ENCODE measurements at regions not wholly inside any gene's neighbourhood (a gene's known extent, or its start where the extent isn't known, plus 50 kb on each side); places are given as distances from the start of the nearest gene placed in this dataset.
"Not testable (repeated sequence)": the region's sequence is repeated elsewhere in the genome, so short reads cannot be mapped to it uniquely, and the experiment has no call there.

GRCh38 chr6:67717281-67717680 lies 917.8 kb upstream of the ADGRB3 start:
- no peak for DNase-seq

GRCh38 chr6:67706388-67706787 lies 928.7 kb upstream of the ADGRB3 start:
- no peak for DNase-seq

GRCh38 chr6:67698534-67698933 lies 936.5 kb upstream of the ADGRB3 start:
- DNase-seq, result no peak

GRCh38 chr6:67694127-67694526 lies 941.0 kb upstream of the ADGRB3 start:
- DNase-seq, result no peak

DNA sequence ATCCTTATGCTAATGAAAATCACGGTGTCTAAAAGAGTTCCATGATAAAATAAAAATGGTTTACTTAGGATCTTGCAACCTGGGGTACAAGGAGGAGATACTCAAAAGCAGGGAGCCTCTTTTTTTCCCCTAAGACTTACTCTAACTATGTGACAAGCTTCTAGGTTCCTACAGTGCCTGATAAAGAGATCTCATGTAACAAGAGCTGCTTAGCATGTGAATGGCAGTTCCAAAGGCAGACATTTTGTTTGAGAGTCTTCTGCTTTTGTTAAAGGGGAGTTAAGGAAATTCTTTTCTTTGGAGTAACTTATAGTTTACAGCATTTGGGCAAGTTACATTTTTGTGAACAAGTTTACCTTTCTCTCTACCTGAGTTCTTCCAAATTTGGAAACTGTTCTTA lies 945.8 kb upstream of the ADGRB3 start:
- no peak for DNase-seq

DNA sequence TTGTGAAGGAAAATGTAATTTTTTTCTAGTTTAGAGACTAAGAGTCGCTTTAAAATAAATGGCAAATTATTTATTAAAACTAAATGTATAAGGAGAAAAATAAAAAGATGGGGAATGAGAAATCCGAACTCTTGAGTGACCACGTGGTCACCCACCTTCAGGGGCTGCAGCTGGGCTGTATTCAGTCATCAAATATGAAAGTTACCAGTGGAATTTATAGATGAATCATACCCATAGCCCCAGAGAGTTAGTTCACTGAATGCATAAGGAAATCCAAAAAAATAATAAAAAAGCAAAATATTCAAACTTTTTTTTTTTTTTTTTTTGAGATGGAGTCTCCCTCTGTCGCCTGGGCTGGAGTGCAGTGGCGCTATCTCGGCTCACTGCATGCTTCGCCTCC lies 947.7 kb upstream of the ADGRB3 start:
- DNase-seq, result no peak

- not testable (repeated sequence) for DNase-seq
Observed at GRCh38 chr6:67686225-67686624, 948.9 kb upstream of the ADGRB3 start.

- DNase-seq, result no peak
Observed at GRCh38 chr6:67683960-67684359, 951.1 kb upstream of the ADGRB3 start.

DNA sequence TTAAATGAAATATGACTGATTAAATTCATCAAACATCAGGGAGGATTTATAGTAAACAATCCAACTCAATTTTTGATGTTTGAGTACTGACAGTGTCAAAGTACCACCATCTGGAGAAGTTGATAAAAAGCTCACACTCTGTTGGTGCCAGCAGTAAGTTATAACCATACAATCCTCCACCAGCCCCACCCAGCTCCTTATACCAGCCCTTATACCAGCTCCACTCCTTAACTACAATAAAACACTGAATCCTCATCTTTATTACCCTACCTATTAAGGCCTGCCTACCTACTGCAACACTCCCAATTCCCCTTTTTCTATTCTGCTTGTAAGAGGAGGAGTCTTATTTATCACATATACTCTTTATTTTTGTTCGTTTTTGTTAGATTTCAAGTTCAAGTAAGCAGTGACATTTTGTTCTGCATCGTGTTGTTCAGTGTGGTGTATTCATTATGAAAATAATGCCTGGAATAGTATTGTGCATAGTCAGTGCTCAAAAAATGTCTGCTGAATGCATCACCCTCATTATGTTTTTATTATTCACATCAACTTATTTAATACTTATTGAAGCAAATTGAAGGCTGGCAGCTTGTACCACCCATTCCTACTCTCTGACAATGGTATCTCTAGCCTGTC lies 954.7 kb upstream of the ADGRB3 start:
- DNase-seq, result no peak

GRCh38 chr6:67679566-67680296 lies 955.4 kb upstream of the ADGRB3 start:
- no peak for DNase-seq

DNA sequence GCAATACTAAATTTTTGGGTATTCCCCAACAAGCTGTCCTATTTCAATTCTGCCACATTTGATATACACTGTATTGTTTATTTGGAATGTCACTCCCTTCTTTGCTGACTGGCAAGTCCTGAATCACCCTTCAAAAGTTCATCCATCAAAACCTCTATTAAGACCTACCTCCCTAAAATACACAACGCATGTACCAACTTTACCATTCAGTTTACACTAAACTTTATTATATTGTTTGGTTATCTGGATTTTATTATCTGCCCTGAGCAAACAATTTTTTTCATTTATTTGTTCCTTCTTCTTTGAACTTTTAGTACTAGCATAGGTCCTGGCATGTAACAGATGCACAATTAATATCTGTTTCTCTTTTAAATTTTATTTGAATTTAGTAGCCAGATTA lies 958.2 kb upstream of the ADGRB3 start:
- DNase-seq, result no peak

- DNase-seq, result no peak
Observed at GRCh38 chr6:67667637-67668422, 967.3 kb upstream of the ADGRB3 start.

DNA sequence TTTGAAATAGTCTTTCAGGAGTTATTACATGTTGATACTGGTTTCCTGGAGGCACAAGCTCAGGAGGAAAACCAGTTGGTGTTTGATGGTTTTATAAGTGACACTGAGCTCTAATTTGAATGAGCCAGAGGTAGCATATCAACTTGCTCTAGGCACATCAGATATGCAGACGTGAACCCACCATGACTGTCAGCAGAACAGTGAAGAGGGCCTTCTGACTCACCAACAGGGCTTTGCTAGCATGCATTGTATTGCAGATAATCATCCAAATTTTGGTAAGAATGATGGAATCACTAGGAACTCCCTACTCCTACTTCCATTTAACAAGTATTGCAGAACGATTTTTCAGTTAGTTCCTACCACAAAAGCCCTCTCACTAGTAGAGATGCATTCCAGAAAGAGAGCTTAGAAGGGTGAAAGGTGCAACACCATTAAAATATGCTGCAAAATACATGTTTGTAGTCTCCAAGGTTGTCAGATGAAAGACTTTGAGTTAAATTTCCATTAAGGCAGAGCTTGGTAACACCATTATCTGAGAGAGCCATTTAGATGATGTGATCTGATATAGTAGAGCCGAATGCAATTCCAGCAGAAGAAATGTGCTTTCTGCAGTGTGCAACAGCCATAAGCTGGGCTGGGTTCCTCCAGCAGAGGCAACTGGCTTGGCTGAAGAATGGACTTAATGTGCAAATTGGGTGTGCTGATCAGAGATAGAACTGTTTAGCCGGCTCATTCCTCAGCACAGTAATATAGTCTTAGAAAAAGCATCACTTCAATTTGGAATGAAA lies 968.7 kb upstream of the ADGRB3 start:
- no peak for DNase-seq

DNA sequence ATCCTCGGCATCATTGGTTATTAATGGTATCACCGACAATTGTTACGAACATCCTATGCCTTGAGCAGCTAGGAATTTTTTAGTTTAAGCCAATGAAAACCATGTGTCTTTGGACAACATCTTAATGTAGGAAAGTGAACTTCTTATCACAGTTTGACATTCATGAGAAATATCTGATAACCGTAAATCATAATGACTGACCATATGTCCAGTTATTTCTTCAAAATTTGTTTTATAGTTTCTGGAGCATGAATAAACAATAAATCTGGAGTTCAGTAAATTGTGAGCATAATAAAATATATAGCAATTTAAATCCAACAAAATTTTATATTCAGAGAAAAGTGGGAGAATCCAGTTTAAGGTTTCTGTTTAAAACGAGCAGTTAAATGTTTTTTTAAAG lies 970.1 kb upstream of the ADGRB3 start:
- DNase-seq, result no peak

DNA sequence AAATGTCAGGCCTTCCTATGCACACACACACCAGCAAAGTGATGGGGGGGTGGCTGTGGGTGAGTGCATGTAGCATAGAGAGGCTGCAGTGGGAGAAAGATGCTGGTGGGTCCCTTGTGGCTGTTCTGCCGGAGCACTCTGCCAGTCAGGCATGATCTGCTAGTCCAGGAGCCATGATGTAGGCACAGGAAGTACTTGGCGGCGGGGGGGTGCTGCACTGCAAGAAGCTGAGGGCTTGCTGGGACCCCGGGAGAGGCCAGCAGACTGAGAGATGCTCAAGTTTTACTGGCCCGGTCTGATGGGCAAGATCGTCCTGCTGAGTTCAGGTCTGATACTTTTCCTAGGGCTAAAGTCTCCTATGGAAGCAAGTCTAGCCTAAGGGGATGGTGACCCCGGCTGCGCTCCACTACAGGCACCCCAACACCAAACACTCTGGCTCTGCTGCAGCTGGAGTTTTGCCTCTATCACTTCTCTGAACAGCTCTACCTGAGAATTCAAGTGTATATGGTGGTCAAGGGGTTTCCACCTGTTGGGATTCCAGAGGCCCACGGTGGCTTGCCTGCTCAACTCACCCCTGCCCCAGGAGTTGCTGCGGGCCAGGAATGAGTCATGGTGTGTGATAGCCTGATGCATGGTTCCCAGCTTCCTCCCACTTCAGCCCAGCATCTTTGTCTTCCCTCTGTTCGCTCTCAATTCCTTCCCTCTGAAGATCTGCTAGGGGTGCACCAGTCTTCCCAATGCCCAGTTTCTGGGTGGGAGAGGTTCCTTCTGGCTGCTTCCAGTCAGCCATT lies 971.8 kb upstream of the ADGRB3 start:
- DNase-seq, result no peak

DNA sequence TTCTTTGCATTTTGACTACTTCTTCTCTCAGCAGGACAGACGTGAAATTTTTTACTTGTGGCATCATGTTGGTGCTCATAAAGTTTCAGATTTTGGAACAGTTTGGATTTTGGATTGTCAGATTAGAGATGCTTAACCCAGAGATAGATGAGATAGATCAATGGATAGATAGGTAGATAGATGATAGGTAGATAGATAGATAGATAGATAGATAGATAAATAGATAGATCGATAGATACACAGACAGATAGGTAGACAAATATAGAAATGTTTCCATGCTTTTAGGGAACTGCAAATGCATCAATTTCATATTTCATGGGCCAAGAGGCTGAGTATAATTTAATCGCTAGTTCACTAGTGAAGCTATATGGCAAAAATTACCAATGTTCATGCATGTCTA lies 981.5 kb upstream of the ADGRB3 start:
- no peak for DNase-seq

DNA sequence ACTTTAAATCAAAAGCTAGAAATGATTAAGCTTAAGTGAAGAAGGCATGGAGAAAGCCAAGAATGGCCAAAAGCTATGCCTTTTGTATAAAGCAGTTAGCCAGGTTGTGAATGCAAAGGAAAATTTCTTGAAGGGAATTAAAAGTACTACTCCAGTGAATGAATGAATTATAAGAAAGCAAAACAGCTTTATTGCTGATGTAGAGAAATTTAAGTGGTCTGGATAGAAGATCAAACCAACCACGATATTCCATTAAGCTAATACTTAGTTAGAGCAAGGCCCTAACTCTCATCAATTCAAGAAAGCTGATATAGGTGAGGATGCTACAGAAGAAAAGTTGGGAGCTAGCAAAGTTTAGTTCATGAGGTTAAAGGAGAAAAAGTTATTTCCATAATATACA lies 988.5 kb upstream of the ADGRB3 start:
- no peak for DNase-seq

GRCh38 chr6:67643281-67643680 lies 991.8 kb upstream of the ADGRB3 start:
- DNase-seq, result no peak

- no peak for DNase-seq
Observed at GRCh38 chr6:67642582-67642981, 992.5 kb upstream of the ADGRB3 start.

GRCh38 chr6:67640484-67640883 lies 994.6 kb upstream of the ADGRB3 start:
- no peak for DNase-seq

DNA sequence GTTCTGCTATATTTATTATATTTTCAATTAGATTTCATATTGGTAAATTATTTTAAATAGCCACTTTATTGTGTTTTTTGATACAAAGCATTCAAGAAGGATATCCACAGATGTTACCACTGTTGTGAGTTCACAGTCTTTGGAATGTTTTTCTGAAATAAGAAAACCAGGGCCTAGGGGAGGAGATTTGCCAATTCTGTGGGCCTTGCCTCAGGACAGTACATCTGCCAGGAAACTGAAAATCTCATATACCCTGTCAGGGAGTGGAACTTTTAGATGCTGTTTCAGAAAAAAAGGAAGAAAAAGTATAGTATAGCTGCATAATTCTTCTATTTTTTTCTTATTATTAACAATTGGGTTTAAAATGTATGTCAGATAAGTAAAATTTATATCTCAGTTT lies 995.9 kb upstream of the ADGRB3 start:
- no peak for DNase-seq

GRCh38 chr6:67634199-67634598 lies 1000.9 kb upstream of the ADGRB3 start:
- DNase-seq, result no peak

All from hematopoietic multipotent progenitor cell treated with erythropoietin and hydrocortisone succinate and interleukin-3 and kit ligand, for 6 days (in vitro differentiated cells).